CD4-positive, alpha-beta T cell treated with Interleukin-15 for 4 hours (primary cell): ENCODE measurements at regions not wholly inside any gene's neighbourhood (a gene's known extent, or its start where the extent isn't known, plus 50 kb on each side); places are given as distances from the start of the nearest gene placed in this dataset.
"Not testable (repeated sequence)": the region's sequence is repeated elsewhere in the genome, so short reads cannot be mapped to it uniquely, and the experiment has no call there.

Experiments used
- DNase-seq: peaks from one replicate; pipeline ENCODE4 v3.0.0-alpha.2; 2020; ENCODE audit warnings: low spot score

- no peak for DNase-seq
Measured at GRCh38 chr22:49457946-49458707, 369.5 kb downstream of the BRD1 start.

GRCh38 chr22:49457146-49457545 is 370.5 kb downstream of the BRD1 start:
- DNase-seq = no peak

DNA sequence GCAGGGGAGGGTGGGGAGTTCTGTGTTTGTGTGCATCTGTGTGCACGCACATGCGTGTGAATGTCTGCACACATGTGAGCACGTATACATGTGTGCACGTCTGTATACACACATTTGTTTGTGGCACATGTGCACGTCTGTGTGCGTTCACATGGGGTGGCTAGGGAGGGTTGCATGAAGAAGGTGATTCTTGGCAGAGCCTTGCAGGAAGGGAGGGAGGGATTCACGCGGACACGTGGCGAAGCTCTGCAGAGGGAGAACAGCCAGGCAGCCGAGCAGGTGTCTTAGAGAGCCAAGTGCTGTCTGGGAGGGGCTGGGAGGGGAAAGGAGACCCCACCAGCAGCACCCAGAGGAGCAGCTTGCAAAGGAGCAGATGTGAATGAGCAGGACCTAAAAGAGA is 372.1 kb downstream of the BRD1 start:
- DNase-seq = no peak

- DNase-seq = no peak
Measured at GRCh38 chr22:49454726-49455125, 372.9 kb downstream of the BRD1 start.

GRCh38 chr22:49453771-49454170 is 373.9 kb downstream of the BRD1 start:
- DNase-seq = no peak

- DNase-seq = not testable (repeated sequence)
Measured at GRCh38 chr22:49453019-49453418, 374.7 kb downstream of the BRD1 start.

- DNase-seq = no peak
Measured at GRCh38 chr22:49452362-49452946, 375.2 kb downstream of the BRD1 start.

DNA sequence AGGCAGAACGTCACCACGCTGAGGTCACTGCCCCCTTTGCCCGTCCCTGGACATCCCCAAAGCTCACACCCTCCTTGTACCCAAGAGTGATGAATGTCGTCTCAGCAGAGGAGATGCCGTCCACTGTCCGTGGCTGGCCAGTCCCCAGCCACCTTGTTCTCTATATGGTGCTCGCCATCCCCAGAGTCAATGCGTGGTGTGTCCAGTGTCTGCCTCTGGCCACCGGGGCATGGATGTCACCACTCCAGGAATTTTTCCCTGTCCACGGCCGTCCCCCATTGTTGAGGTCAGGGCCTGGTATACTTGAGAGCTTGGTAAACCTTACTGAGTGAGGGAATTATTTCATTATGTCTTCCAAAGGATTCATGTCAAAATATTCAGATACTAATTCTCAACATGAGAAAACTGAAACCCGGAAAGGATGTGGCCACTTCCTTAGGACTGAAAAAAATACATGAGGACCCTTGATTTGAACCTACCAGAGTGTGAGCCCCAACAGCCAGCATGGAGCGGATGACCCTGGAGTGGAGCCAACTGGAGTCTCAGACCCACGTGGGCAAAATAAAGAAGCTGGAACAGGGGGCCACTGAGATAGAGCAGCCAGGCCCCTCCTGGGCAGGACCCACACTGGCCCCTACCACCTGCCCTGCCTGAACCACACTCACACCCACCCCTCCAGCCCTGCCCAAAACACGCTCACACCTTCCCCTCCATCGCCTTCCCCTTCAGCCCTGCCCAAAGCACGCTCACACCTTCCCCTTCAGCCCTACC is 376.4 kb downstream of the BRD1 start:
- DNase-seq = no peak

DNA sequence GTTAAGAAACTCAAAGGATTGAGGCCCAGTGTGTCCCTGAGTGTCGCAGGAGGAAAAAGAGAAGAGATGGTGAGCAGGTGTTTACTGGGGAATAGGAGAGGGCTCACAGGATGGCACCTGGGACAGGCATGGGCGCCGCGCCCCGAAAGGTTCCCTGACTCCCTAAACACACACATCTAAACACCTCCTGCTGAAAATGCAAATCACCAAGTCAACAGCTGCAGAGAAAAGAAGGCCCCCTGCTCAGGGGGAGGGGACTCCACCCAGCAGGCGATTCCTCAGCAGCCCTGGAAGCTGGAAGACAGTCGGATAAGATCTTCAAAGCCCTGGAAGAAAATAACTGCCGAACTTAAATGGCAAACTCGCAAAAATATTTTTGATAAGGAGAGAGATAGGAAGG is 377.2 kb downstream of the BRD1 start:
- no peak for DNase-seq

DNA sequence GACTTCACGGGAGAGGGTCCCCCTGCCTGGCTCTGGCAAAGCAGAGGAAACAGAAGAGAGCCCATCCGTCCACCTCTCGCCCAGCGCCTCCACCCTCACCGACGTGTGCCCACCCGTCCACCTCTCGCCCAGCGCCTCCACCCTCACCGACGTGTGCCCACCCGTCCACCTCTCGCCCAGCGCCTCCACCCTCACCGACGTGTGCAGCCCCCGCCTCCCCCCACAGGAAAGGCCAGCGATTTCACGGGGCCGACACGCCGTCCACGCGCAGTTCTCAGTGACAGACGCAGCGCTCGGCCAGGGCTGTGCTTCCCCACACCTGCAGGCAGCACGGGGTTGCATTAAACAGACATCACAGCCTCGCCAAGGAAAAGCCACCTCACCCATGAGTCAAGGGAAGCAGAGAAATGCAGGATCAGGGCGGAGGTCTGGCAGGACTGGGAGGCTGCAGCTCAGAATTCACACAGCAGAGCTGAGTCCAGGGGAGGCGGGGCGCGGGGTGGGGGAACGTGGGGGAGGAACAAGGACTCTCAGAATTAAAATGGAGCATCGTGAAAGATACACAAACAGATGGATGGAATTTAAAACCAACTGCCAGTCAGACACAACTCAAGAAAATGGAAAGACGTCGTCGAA is 377.7 kb downstream of the BRD1 start:
- DNase-seq = no peak

GRCh38 chr22:49449377-49449776 is 378.3 kb downstream of the BRD1 start:
- DNase-seq = no peak

DNA sequence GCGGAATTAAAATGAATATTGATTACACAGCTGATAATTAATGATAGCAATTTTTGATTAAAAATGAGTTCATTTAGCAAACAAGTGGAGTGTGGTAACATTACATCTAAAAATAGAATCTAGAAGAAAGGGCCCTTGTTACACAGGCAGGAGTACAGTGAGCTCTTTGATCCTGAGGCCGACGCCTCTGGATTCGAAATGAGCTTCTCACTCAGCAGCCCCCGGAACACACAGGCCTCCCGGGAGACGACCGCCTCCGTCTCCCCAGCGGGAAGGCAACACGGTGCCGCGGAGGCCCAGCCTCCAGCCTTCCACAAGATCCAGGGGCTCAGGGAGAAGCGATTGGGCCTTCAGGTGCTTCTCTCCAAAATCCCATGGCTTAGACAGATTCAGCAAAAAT is 379.1 kb downstream of the BRD1 start:
- no peak for DNase-seq

DNA sequence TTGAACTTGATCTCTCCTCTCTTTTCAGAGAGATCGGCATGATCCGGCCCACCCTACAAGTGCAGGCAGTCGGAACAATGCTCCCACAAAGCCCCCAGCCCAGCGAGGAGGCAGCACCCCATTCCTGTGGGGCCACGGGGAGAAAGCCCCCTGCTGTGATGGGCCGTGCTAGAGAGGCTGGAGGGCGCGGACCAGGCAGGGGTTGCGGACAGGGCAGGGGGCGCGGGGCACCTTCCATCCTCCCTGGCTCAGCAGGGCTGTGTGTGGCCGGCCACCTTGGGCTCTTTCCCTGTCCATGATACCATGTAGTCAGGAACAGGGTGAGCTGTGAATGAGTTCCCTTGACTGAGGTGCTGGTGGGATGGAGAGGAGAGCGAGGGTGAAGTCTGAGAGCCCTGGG is 379.8 kb downstream of the BRD1 start:
- no peak for DNase-seq

GRCh38 chr22:49446759-49447710 is 380.6 kb downstream of the BRD1 start:
- DNase-seq = no peak

DNA sequence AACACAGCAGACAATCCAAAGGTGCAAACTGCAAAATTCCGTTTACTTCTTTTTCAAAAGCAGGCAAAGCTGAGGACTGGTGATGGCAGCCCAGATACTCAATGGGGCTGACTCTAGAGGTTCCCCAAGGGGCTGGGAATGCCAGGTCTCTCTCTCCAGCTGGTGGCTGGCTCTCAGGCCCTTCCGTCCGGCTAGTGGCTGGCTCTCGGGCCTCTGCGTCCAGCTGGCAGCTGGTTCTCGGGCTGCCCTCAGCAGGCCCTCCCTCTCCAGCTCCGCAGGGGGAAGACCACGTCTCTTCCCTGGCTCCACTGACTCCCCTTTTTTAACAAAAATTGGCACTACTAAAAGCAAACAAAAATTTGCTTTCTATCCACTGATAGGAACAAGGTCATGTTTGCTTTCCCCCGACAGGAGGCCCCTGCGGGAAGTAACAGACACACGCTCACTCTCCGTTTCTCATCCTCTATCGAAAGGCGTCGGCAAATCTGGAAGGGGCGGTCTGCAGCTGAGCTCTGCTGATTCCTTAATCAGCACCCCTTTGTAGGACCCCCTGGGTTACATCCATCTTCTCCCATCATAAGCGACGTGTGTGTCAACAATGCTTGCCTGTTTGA is 381.4 kb downstream of the BRD1 start:
- DNase-seq = no peak

DNA sequence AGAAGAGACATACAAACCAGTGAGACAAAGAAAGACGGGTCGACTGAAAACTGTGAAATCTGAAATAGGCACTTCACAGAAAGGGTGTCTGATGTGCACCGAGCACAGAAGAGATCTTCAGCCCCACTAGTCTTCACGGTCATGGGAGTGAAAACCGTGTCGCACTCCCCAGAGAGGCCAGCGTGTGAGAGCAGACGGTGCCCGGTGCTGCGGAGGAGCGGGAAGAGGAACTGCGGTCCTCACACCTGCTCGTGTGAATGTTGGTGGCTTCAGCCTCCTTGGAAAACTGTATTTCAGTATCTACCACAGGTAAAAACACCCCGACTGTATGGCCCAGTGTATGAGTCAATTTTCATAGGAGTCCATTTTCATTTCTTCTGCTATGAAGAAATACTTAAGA is 382.9 kb downstream of the BRD1 start:
- DNase-seq = no peak

- no peak for DNase-seq
Measured at GRCh38 chr22:49440931-49441330, 386.7 kb downstream of the BRD1 start.

DNA sequence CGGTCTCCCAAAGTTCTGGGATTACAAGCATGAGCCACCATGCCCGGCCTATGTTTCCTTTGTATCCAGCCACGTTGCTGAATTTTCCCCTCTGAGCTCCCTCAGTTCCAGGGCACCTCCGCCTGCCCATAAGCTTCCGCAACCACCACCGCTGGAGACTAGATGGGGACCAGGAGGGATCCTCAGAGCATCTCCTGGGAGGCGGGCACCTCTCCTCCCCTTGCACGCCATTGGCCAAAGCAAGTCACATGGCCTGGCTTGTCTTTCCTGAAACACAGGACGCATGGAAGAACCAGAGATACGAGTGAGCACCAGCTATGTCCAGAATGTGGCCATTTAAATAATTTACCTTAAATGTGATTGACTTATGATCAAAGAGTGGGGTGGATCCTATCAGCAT is 388.3 kb downstream of the BRD1 start:
- no peak for DNase-seq

DNA sequence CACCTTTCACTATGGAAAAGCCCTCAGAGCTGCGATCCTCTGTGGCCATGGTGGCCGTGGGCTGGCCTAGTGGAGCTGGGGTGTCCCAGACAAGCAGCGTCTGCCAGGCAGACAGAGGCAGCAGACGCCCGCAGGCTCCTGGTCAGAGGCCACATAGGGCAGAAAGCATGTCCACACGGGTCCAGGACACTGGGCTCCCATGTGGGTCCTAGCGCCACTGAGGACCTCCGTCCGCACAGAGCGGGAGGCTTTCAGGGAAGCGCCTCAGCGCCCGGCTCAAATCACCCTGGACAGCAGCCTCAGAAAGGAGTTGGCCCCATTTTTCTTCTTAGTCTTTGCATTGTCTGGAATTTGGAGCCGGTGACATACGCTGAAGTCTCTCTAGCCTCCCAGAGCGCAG is 389.7 kb downstream of the BRD1 start:
- no peak for DNase-seq

GRCh38 chr22:49437356-49437755 is 390.3 kb downstream of the BRD1 start:
- DNase-seq = no peak

DNA sequence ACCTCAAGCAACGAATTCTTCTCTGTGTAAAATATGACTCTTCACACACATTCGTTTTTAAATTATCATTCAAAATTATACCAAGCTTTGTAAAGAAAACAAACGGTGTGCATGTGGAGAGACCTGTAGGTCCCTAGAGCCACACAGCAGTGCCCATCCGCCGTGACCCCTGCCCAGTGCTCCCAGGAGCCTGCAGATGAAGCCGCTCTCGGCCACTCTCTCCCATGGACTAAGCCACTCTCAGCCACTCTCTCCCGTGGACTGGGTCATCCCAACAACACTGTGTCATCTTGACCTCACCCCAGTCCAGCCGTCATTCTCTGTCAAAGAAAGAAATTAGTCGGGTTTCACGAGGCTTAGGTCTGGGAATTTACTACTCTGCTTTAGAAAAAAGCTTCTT is 391.6 kb downstream of the BRD1 start:
- no peak for DNase-seq
